GM21825 (cell line): ENCODE measurements at regions not wholly inside any gene's neighbourhood (a gene's known extent, or its start where the extent isn't known, plus 50 kb on each side); places are given as distances from the start of the nearest gene placed in this dataset.
"Not testable (repeated sequence)": the region's sequence is repeated elsewhere in the genome, so short reads cannot be mapped to it uniquely, and the experiment has no call there.

Experiments used
- ATAC-seq: cut with Tn5 transposase; IDR thresholded peaks from one replicate; pipeline ENCODE4 v1.9.1; 2021; ENCODE audit warnings: mild to moderate bottlenecking, moderate library complexity; ENCODE audit not compliant: unreplicated experiment

GRCh38 chr9:21688108-21689102, 114.0 kb upstream of the MTAP start:
- ATAC-seq = no peak

- no peak for ATAC-seq
These were observed 112.6 kb upstream of the MTAP start for GRCh38 chr9:21689854-21690253.

GRCh38 chr9:21690561-21690960, 111.9 kb upstream of the MTAP start:
- ATAC-seq = no peak

- ATAC-seq = no peak
These were observed 110.0 kb upstream of the MTAP start for GRCh38 chr9:21692390-21692789.

- ATAC-seq = no peak
These were observed 108.0 kb upstream of the MTAP start for GRCh38 chr9:21694424-21694823.

GRCh38 chr9:21695443-21695842, 107.0 kb upstream of the MTAP start:
- no peak for ATAC-seq

- ATAC-seq = no peak
These were observed 106.5 kb upstream of the MTAP start for GRCh38 chr9:21695874-21696341.

- no peak for ATAC-seq
These were observed 106.0 kb upstream of the MTAP start for GRCh38 chr9:21696411-21696871.

GRCh38 chr9:21708260-21708711, 94.2 kb upstream of the MTAP start:
- ATAC-seq = no peak

GRCh38 chr9:21708856-21709255, 93.6 kb upstream of the MTAP start:
- no peak for ATAC-seq

- peak; percentile 57 for ATAC-seq
These were observed 92.9 kb upstream of the MTAP start for GRCh38 chr9:21709464-21710058.

- ATAC-seq = no peak
These were observed 91.8 kb upstream of the MTAP start for GRCh38 chr9:21710548-21711191.

GRCh38 chr9:21711504-21711903, 90.9 kb upstream of the MTAP start:
- no peak for ATAC-seq

- ATAC-seq = no peak
These were observed 87.0 kb upstream of the MTAP start for GRCh38 chr9:21715408-21715807.

- ATAC-seq = no peak
These were observed 81.7 kb upstream of the MTAP start for GRCh38 chr9:21720758-21721157.

- not testable (repeated sequence) for ATAC-seq
These were observed 75.0 kb upstream of the MTAP start for GRCh38 chr9:21727411-21727810.

GRCh38 chr9:21728781-21729180, 73.7 kb upstream of the MTAP start:
- ATAC-seq = no peak

- ATAC-seq = no peak
These were observed 72.8 kb upstream of the MTAP start for GRCh38 chr9:21729648-21730047.

GRCh38 chr9:21730899-21731298, 71.5 kb upstream of the MTAP start:
- no peak for ATAC-seq

GRCh38 chr9:21741151-21741550, 61.3 kb upstream of the MTAP start:
- ATAC-seq = no peak

- ATAC-seq = no peak
These were observed 58.1 kb upstream of the MTAP start for GRCh38 chr9:21744320-21744719.
